ENCODE measurements at regions not wholly inside any gene's neighbourhood (a gene's known extent, or its start where the extent isn't known, plus 50 kb on each side); places are given as distances from the start of the nearest gene placed in this dataset.

DNA sequence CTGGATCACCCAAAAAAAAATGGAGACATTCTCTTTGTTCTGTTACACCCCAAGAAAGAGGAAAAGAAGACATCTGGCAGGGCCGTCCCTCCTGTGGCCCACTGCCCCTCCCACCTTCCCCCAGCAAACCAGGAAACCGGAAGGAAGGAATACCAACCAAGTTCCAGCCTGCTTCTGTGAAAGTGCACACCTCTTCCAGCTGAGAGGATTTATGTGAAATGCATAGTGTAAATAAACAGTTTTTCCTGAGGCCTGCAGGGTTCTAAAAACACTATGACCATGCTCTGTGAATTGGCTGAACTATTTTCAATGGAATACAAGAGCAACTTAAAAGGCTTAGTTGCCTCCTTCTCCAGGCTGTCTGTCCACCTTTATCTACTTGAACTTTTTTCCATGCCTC lies 50.0 kb upstream of the CHST1 start:
- DNase-seq (no peak), ATAC-seq (no peak)
- ChIA-PET POLR2A (no interaction called here), CTCF (no interaction called here)
- Mint-ChIP-seq H3K27me3 (peaks cover 9% of the 10 kb centered on the region), H3K36me3 (ENCODE audit: low read depth) (no peaks in the 10 kb centered on the region), H3K4me1 (ENCODE audit: low read depth) (no peaks in the 10 kb centered on the region), H3K27ac (no peak overlapping the region), H3K9me3 (no peaks in the 10 kb centered on the region), H3K4me3 (no peak overlapping the region)
- TF ChIP-seq, protein P1, sequence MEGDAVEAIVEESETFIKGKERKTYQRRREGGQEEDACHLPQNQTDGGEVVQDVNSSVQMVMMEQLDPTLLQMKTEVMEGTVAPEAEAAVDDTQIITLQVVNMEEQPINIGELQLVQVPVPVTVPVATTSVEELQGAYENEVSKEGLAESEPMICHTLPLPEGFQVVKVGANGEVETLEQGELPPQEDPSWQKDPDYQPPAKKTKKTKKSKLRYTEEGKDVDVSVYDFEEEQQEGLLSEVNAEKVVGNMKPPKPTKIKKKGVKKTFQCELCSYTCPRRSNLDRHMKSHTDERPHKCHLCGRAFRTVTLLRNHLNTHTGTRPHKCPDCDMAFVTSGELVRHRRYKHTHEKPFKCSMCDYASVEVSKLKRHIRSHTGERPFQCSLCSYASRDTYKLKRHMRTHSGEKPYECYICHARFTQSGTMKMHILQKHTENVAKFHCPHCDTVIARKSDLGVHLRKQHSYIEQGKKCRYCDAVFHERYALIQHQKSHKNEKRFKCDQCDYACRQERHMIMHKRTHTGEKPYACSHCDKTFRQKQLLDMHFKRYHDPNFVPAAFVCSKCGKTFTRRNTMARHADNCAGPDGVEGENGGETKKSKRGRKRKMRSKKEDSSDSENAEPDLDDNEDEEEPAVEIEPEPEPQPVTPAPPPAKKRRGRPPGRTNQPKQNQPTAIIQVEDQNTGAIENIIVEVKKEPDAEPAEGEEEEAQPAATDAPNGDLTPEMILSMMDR (IDR thresholded peaks at IDR 0.05), result no peak
- intact Hi-C loops (cut with micrococcal nuclease), result no loop called here

All from activated CD8-positive, alpha-beta T cell treated with anti-CD3 and anti-CD28 coated beads for 36 hours (primary cell).